K562 (cell line): ENCODE measurements at regions not wholly inside any gene's neighbourhood (a gene's known extent, or its start where the extent isn't known, plus 50 kb on each side); places are given as distances from the start of the nearest gene placed in this dataset.

ENCODE experiments used
- KDM1A ChIP-seq, 2 experiments: fragments of 450-650 bp; IDR thresholded peaks; 2 replicates each; pipeline ENCODE4 v1.6.1; 2016; ENCODE audit warnings: mild to moderate bottlenecking in 2 of 2
- MXI1 ChIP-seq: IDR thresholded peaks from 2 replicates; pipeline ENCODE4 v1.6.1; 2011; ENCODE audit warnings: low read depth, mild to moderate bottlenecking, improper control_type of control experiment, low read length
- NCOR1 ChIP-seq: fragments of 450-650 bp; IDR thresholded peaks from 2 replicates; pipeline ENCODE4 v1.6.1; 2016; ENCODE audit warnings: mild to moderate bottlenecking, moderate library complexity
- POLR2A ChIP-seq: fragments of 450-650 bp; conservative IDR thresholded peaks from 2 replicates; pipeline ENCODE4 v1.6.1; 2016
- TF ChIP-seq, protein P1 (sequence below): fragments of 250-450 bp; sonication (Bioruptor Pico); IDR thresholded peaks from 2 replicates; pipeline ENCODE4 v1.9.0; 2021; ENCODE audit warnings: mild to moderate bottlenecking
- TF ChIP-seq, protein P2 (sequence below): sonication (generic); formaldehyde crosslinking; IDR thresholded peaks from 2 replicates; pipeline ENCODE4 v1.8.1; 2023; ENCODE audit warnings: mild to moderate bottlenecking, missing genetic modification reagents
- TF ChIP-seq, protein P3 (sequence below): sonication (generic); formaldehyde crosslinking; IDR thresholded peaks from 2 replicates; pipeline ENCODE4 v1.8.1; 2023; ENCODE audit warnings: mild to moderate bottlenecking, missing genetic modification reagents, moderate library complexity
- TF ChIP-seq, protein P4 (sequence below), 2 experiments: fragments of 450-650 bp; IDR thresholded peaks; 2 replicates each; pipeline ENCODE4 v1.6.1; 2016
- TF ChIP-seq, protein P5 (sequence below), 3 experiments: IDR thresholded peaks in 2 of 3; conservative IDR thresholded peaks in 1 of 3; 2 replicates each; pipeline ENCODE4 v1.5.1; 2011 to 2012; ENCODE audit warnings: low read length in 3 of 3, mild to moderate bottlenecking in 3 of 3, control low read depth in 2 of 3, improper control_type of control experiment in 1 of 3, inconsistent platforms in 1 of 3, low read depth in 1 of 3, mixed read lengths in 1 of 3, moderate library complexity in 1 of 3; ENCODE audit not compliant: insufficient read depth in 2 of 3

DNA sequence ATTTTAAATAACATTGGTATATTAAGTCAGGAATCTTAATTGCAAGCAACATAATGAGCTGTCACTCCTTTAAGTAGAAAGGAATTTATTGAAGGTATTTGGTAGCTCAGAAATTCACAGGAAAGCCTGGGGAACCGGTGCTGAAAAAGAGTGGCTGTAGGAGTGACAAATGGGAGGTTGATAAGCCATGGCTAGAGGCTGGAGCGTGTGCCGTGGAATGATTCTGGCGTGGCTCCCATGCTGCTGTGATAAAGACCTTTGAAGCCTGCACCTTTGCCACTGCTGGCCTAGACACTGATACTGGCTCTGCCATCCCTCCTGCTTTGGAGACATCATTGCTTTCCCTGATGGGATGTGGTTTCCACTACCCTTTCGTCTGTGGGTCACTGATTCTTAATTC is 65.7 kb upstream of the ATG10 start:
- TF ChIP-seq MXI1 (no peak), POLR2A (no peak), KDM1A (IDR thresholded peaks at IDR 0.05) (no peak), NCOR1 (no peak)
- TF ChIP-seq, protein P1, sequence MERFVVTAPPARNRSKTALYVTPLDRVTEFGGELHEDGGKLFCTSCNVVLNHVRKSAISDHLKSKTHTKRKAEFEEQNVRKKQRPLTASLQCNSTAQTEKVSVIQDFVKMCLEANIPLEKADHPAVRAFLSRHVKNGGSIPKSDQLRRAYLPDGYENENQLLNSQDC (CRISPR knock-in tag): no peak
- TF ChIP-seq, protein P2, sequence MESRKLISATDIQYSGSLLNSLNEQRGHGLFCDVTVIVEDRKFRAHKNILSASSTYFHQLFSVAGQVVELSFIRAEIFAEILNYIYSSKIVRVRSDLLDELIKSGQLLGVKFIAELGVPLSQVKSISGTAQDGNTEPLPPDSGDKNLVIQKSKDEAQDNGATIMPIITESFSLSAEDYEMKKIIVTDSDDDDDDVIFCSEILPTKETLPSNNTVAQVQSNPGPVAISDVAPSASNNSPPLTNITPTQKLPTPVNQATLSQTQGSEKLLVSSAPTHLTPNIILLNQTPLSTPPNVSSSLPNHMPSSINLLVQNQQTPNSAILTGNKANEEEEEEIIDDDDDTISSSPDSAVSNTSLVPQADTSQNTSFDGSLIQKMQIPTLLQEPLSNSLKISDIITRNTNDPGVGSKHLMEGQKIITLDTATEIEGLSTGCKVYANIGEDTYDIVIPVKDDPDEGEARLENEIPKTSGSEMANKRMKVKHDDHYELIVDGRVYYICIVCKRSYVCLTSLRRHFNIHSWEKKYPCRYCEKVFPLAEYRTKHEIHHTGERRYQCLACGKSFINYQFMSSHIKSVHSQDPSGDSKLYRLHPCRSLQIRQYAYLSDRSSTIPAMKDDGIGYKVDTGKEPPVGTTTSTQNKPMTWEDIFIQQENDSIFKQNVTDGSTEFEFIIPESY (CRISPR knock-in tag): no peak
- TF ChIP-seq, protein P3, sequence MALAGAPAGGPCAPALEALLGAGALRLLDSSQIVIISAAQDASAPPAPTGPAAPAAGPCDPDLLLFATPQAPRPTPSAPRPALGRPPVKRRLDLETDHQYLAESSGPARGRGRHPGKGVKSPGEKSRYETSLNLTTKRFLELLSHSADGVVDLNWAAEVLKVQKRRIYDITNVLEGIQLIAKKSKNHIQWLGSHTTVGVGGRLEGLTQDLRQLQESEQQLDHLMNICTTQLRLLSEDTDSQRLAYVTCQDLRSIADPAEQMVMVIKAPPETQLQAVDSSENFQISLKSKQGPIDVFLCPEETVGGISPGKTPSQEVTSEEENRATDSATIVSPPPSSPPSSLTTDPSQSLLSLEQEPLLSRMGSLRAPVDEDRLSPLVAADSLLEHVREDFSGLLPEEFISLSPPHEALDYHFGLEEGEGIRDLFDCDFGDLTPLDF: no peak
- TF ChIP-seq, protein P4, sequence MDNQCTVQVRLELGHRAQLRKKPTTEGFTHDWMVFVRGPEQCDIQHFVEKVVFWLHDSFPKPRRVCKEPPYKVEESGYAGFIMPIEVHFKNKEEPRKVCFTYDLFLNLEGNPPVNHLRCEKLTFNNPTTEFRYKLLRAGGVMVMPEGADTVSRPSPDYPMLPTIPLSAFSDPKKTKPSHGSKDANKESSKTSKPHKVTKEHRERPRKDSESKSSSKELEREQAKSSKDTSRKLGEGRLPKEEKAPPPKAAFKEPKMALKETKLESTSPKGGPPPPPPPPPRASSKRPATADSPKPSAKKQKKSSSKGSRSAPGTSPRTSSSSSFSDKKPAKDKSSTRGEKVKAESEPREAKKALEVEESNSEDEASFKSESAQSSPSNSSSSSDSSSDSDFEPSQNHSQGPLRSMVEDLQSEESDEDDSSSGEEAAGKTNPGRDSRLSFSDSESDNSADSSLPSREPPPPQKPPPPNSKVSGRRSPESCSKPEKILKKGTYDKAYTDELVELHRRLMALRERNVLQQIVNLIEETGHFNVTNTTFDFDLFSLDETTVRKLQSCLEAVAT (IDR thresholded peaks at IDR 0.05): no peak
- TF ChIP-seq, protein P5, sequence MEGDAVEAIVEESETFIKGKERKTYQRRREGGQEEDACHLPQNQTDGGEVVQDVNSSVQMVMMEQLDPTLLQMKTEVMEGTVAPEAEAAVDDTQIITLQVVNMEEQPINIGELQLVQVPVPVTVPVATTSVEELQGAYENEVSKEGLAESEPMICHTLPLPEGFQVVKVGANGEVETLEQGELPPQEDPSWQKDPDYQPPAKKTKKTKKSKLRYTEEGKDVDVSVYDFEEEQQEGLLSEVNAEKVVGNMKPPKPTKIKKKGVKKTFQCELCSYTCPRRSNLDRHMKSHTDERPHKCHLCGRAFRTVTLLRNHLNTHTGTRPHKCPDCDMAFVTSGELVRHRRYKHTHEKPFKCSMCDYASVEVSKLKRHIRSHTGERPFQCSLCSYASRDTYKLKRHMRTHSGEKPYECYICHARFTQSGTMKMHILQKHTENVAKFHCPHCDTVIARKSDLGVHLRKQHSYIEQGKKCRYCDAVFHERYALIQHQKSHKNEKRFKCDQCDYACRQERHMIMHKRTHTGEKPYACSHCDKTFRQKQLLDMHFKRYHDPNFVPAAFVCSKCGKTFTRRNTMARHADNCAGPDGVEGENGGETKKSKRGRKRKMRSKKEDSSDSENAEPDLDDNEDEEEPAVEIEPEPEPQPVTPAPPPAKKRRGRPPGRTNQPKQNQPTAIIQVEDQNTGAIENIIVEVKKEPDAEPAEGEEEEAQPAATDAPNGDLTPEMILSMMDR (IDR thresholded peaks at IDR 0.05 in 2 of 3, conservative IDR thresholded peaks at IDR 0.05 in 1 of 3; ENCODE audit: insufficient read depth in 2 of 3, low read depth in 1 of 3, low read length in 3 of 3): no peak
